K562 (cell line): ENCODE measurements at regions not wholly inside any gene's neighbourhood (a gene's known extent, or its start where the extent isn't known, plus 50 kb on each side); places are given as distances from the start of the nearest gene placed in this dataset.
A peak's percentile ranks its signal among the peaks of the same experiment; 100 is the strongest.

ENCODE experiments used
- ATAC-seq: fragments of 200-7000 bp; cut with Tn5 transposase; 3 replicates; pipeline ENCODE4 v1.9.1; 2020; ENCODE audit warnings: moderate library complexity
- BruUV-seq: library from RNA; stranded (reverse); fragments of 400-500 nt; replicated peaks from 2 replicates; lab custom pipeline; 2021; lab: Mats Ljungman, UMichigan
- CTCF ChIA-PET: fragments of 300-600 bp; formaldehyde crosslinking; extraction: SDS; loops from one replicate; lab custom pipeline; 2021; ENCODE audit warnings: low intra/inter-chr PET ratio; lab: Yijun Ruan, JAX
- POLR2A ChIA-PET: fragments of 300-600, 350-650 bp; sonication (Branson Sonifier 250); formaldehyde crosslinking; extraction: SDS; loops from one replicate; lab custom pipeline; 2021; ENCODE audit warnings: antibody characterized with exemption, inconsistent platforms; lab: Yijun Ruan, JAX
- DNase-seq, 4 experiments: peaks; one replicate each; pipeline versions ENCODE4 v3.0.0 to v3.0.0-alpha.2; 2011 to 2018; ENCODE audit warnings: low spot score in 3 of 4, mixed read lengths in 3 of 4; ENCODE audit errors: extremely low read depth in 1 of 4
- FAIRE-seq: peaks from 2 replicates; lab custom pipeline; 2011; peaks lifted over from hg19 to GRCh38; lab: Jason Lieb, UNC
- H2AFZ ChIP-seq: 2 replicates; pipeline ENCODE4 v1.6.0; 2011; ENCODE audit warnings: low read depth, low read length, control low read depth, inconsistent platforms
- H3K27ac ChIP-seq: fragments of 200-600 bp; 3 replicates; pipeline ENCODE4 v1.8.0; 2011; ENCODE audit warnings: low read depth, mild to moderate bottlenecking, control low read depth, inconsistent platforms, low read length, moderate library complexity, mixed read lengths; ENCODE audit errors: extremely low read depth
- H3K27me3 ChIP-seq, 2 experiments: fragments of 300-600 bp in 1 of 2; 2 replicates in 1 of 2; 3 replicates in 1 of 2; pipeline versions ENCODE4 v1.6.0 to v1.8.0; 2011; ENCODE audit warnings: inconsistent platforms in 2 of 2, low read length in 2 of 2, mild to moderate bottlenecking in 1 of 2, mixed read lengths in 1 of 2, moderate library complexity in 1 of 2; ENCODE audit not compliant: control insufficient read depth in 2 of 2, insufficient read depth in 2 of 2
- H3K36me3 ChIP-seq: fragments of 300-600 bp; 3 replicates; pipeline ENCODE4 v1.8.0; 2011; ENCODE audit warnings: mild to moderate bottlenecking, low read length, inconsistent platforms; ENCODE audit not compliant: control insufficient read depth, insufficient read depth
- H3K4me1 ChIP-seq, 2 experiments: fragments of 200-600 bp in 1 of 2; replicated peaks in 1 of 2; 2 replicates in 1 of 2; 3 replicates in 1 of 2; pipeline versions ENCODE4 v1.5.1 to v1.8.0; 2011; ENCODE audit warnings: inconsistent platforms in 2 of 2, low read length in 2 of 2, mild to moderate bottlenecking in 1 of 2, mixed read lengths in 1 of 2, moderate library complexity in 1 of 2; ENCODE audit not compliant: control insufficient read depth in 2 of 2, insufficient read depth in 2 of 2
- H3K4me2 ChIP-seq: 2 replicates; pipeline ENCODE4 v1.6.1; 2011; ENCODE audit warnings: low read length, control low read depth, inconsistent platforms, mixed read lengths; ENCODE audit not compliant: insufficient read depth
- H3K4me3 ChIP-seq: fragments of 200-600 bp; sonication (generic), shearing (Covaris generic); 2 replicates; pipeline ENCODE4 v1.5.1; 2016; ENCODE audit warnings: control low read depth, inconsistent platforms
- H3K79me2 ChIP-seq: fragments of 200-600 bp; 3 replicates; pipeline ENCODE4 v1.8.0; 2011; ENCODE audit warnings: low read length, inconsistent platforms; ENCODE audit not compliant: control insufficient read depth, insufficient read depth
- H3K9ac ChIP-seq, 2 experiments: 2 replicates each; pipeline versions ENCODE4 v1.6.0 to v1.6.1; 2011; ENCODE audit warnings: low read depth in 2 of 2, low read length in 2 of 2, control low read depth in 1 of 2, inconsistent platforms in 1 of 2, mild to moderate bottlenecking in 1 of 2, mixed read lengths in 1 of 2; ENCODE audit not compliant: insufficient read depth in 1 of 2
- H3K9me1 ChIP-seq: one replicate; pipeline ENCODE4 v1.6.0; 2011; ENCODE audit warnings: inconsistent platforms, mild to moderate bottlenecking, low read length, moderate library complexity; ENCODE audit not compliant: control insufficient read depth, insufficient read depth
- H3K9me3 ChIP-seq: replicated peaks from 2 replicates; pipeline ENCODE4 v1.5.1; 2011; ENCODE audit warnings: low read depth, low read length, inconsistent platforms; ENCODE audit not compliant: control insufficient read depth, insufficient read depth
- H4K20me1 ChIP-seq: replicated peaks from 2 replicates; pipeline ENCODE4 v1.6.1; 2011; ENCODE audit warnings: low read length, inconsistent platforms, mixed read lengths; ENCODE audit not compliant: control insufficient read depth, insufficient read depth
- C11orf30 ChIP-seq: fragments of 450-650 bp; IDR thresholded peaks from 2 replicates; pipeline ENCODE4 v1.6.1; 2016; ENCODE audit warnings: low read depth, mild to moderate bottlenecking
- DACH1 ChIP-seq: fragments of 450-650 bp; IDR thresholded peaks from 2 replicates; pipeline ENCODE4 v1.6.1; 2018; ENCODE audit not compliant: partially characterized antibody
- FOSL1 ChIP-seq: fragments of 200-800 bp; sonication (Bioruptor generic); conservative IDR thresholded peaks from 2 replicates; pipeline ENCODE4 v1.6.1; 2016; ENCODE audit warnings: missing genetic modification characterization, missing compliant biosample characterization
- MAFG ChIP-seq: fragments of 450-650 bp; conservative IDR thresholded peaks from 2 replicates; pipeline ENCODE4 v1.6.1; 2016; ENCODE audit warnings: missing genetic modification characterization, missing compliant biosample characterization
- NRF1 ChIP-seq, 2 experiments: fragments of 450-650 bp; IDR thresholded peaks in 1 of 2; conservative IDR thresholded peaks in 1 of 2; 2 replicates each; pipeline ENCODE4 v1.6.1; 2014; ENCODE audit warnings: mild to moderate bottlenecking in 2 of 2
- VEZF1 ChIP-seq: fragments of 200-800 bp; sonication (Bioruptor generic); IDR thresholded peaks from 2 replicates; pipeline ENCODE4 v1.6.1; 2017; ENCODE audit warnings: missing genetic modification characterization, missing compliant biosample characterization
- ZNF644 ChIP-seq: fragments of 200-800 bp; sonication (Bioruptor generic); IDR thresholded peaks from 2 replicates; pipeline ENCODE4 v1.6.1; 2016; ENCODE audit warnings: low read depth, missing genetic modification characterization, missing compliant biosample characterization
- ZNF75A ChIP-seq: fragments of 450-650 bp; formaldehyde crosslinking; IDR thresholded peaks from 2 replicates; pipeline ENCODE4 v1.4.0; 2020; ENCODE audit warnings: mild to moderate bottlenecking
- ZNF766 ChIP-seq: fragments of 200-800 bp; sonication (Bioruptor generic); conservative IDR thresholded peaks from 2 replicates; pipeline ENCODE4 v1.6.1; 2016; ENCODE audit warnings: missing genetic modification characterization, missing compliant biosample characterization
- WGBS: fragments of 100-300 bp; shearing (Covaris generic); methylation state at CpG from one replicate; pipeline ENCODE4 v1.1.6; 2016; ENCODE audit warnings: low coverage, mixed read lengths; ENCODE audit not compliant: insufficient coverage; ENCODE audit errors: missing lambda C conversion rate; 5-methylcytosine and 5-hydroxymethylcytosine counted together
- in situ Hi-C: fragments of 300-500 bp; cut with MboI; formaldehyde crosslinking; loops from 4 replicates; pipeline ENCODE4 v1.15.0; 2018; ENCODE audit warnings: inconsistent platforms, mixed read lengths
- intact Hi-C: fragments of 100-400 bp; cut with micrococcal nuclease; formaldehyde crosslinking; loops from 2 replicates; pipeline ENCODE4 v1.14.2; 2022
- TF ChIP-seq, protein P1 (sequence below): fragments of 450-650 bp; conservative IDR thresholded peaks from 2 replicates; pipeline ENCODE4 v1.6.1; 2016; ENCODE audit warnings: missing genetic modification characterization, low read depth, mild to moderate bottlenecking, missing compliant biosample characterization, moderate library complexity

- no peak for TF ChIP-seq ZNF766 (CRISPR knock-in tag)
- TF ChIP-seq ZNF75A (CRISPR knock-in tag), result no peak
- TF ChIP-seq, protein P1, sequence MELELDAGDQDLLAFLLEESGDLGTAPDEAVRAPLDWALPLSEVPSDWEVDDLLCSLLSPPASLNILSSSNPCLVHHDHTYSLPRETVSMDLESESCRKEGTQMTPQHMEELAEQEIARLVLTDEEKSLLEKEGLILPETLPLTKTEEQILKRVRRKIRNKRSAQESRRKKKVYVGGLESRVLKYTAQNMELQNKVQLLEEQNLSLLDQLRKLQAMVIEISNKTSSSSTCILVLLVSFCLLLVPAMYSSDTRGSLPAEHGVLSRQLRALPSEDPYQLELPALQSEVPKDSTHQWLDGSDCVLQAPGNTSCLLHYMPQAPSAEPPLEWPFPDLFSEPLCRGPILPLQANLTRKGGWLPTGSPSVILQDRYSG (tag), result no peak
- TF ChIP-seq MAFG (tag), result no peak
- no peak for TF ChIP-seq FOSL1
- TF ChIP-seq C11orf30, result no peak
- no peak for TF ChIP-seq ZNF644 (tag)
Observed at GRCh38 chr22:47411006-47411405, 648.6 kb downstream of the TBC1D22A start (continued).

GRCh38 chr22:47409539-47410275 lies 647.3 kb downstream of the TBC1D22A start:
- H3K9me3 ChIP-seq, result no peaks in the 10 kb centered on the region
- no peaks in the 10 kb centered on the region for H3K36me3 ChIP-seq
- H3K4me2 ChIP-seq, result no peak overlapping the region
- H3K4me3 ChIP-seq, result no peak overlapping the region
- TF ChIP-seq DACH1 (no peak), VEZF1 (CRISPR knock-in tag) (peak; percentile 30; the same call in 1 of the 2 replicates), NRF1 (conservative IDR thresholded peaks at IDR 0.05 in 1 of 2, IDR thresholded peaks at IDR 0.05 in 1 of 2) (peak; percentile 30 to 43; a peak in 1 of 4 replicates)
- H2AFZ ChIP-seq, result no peak overlapping the region
- no peaks in the 10 kb centered on the region for H3K79me2 ChIP-seq
- ATAC-seq, result no peak
- no peak for FAIRE-seq
- in situ Hi-C loops (no loop called here), intact Hi-C loops (no loop called here)
- ChIA-PET POLR2A (interaction anchor here (0.6 kb wide), 1 partner anchor 32 kb away, joined by 3 read pairs; no protein-coding TSS in a partner anchor), CTCF (no interaction called here)
- no peak overlapping the region for H3K27ac ChIP-seq
- no peaks in the 10 kb centered on the region for H4K20me1 ChIP-seq
- H3K4me1 ChIP-seq, result no peaks in the 10 kb centered on the region; a peak in 1 of 5 replicates
- BruUV-seq, result no TSS peak
- no peak for DNase-seq
- H3K9me1 ChIP-seq, result no peaks in the 10 kb centered on the region
- peaks cover 0 to 5% of the 10 kb centered on the region in 2 experiments; a peak in 1 of 5 replicates for H3K27me3 ChIP-seq
- H3K9ac ChIP-seq, result no peak overlapping the region
- WGBS, result 0% methylated on average over 9 of the region's 12 CpGs
